Astrocyte of the cerebellum (primary cell): ENCODE measurements at regions not wholly inside any gene's neighbourhood (a gene's known extent, or its start where the extent isn't known, plus 50 kb on each side); places are given as distances from the start of the nearest gene placed in this dataset.
"Not testable (repeated sequence)": the region's sequence is repeated elsewhere in the genome, so short reads cannot be mapped to it uniquely, and the experiment has no call there.

Experiments
- DNase-seq: peaks from one replicate; pipeline ENCODE4 v3.0.0-alpha.2; 2011; ENCODE audit warnings: low read depth
- H3K4me3 ChIP-seq: 2 replicates; pipeline ENCODE4 v1.5.1; 2011; ENCODE audit warnings: mild to moderate bottlenecking, low read depth, low read length, moderate library complexity
- CTCF ChIP-seq: IDR thresholded peaks from 2 replicates; pipeline ENCODE4 v1.5.1; 2012; ENCODE audit warnings: low read length, low read depth, moderate library complexity, mild to moderate bottlenecking; ENCODE audit errors: missing control alignments
- in situ Hi-C: cut with HindIII; loops from 2 replicates; pipeline ENCODE4 v1.10.0; 2017; ENCODE audit warnings: low sequenced_read_pairs

GRCh38 chr12:47410383-47410782 lies 295.4 kb downstream of the RPAP3 start:
- no peak for TF ChIP-seq CTCF
- in situ Hi-C loops, result no loop called here
- DNase-seq, result no peak
- no peak overlapping the region for H3K4me3 ChIP-seq

- no peak overlapping the region for H3K4me3 ChIP-seq
- in situ Hi-C loops, result no loop called here
- no peak for DNase-seq
- TF ChIP-seq CTCF, result no peak
These were observed 296.4 kb downstream of the RPAP3 start for GRCh38 chr12:47409310-47409987.

- in situ Hi-C loops, result no loop called here
- TF ChIP-seq CTCF, result no peak
- no peak for DNase-seq
- no peak overlapping the region for H3K4me3 ChIP-seq
These were observed 297.5 kb downstream of the RPAP3 start for GRCh38 chr12:47408171-47408871.

GRCh38 chr12:47407463-47408129 lies 298.2 kb downstream of the RPAP3 start:
- no peak overlapping the region for H3K4me3 ChIP-seq
- no peak for DNase-seq
- in situ Hi-C loops, result no loop called here
- no peak for TF ChIP-seq CTCF

GRCh38 chr12:47403681-47404080 lies 302.1 kb downstream of the RPAP3 start:
- DNase-seq, result no peak
- in situ Hi-C loops, result no loop called here
- H3K4me3 ChIP-seq, result no peak overlapping the region
- TF ChIP-seq CTCF, result no peak

GRCh38 chr12:47401196-47401595 lies 304.6 kb downstream of the RPAP3 start:
- H3K4me3 ChIP-seq, DNase-seq, in situ Hi-C loops: not testable (repeated sequence)

GRCh38 chr12:47400266-47400665 lies 305.6 kb downstream of the RPAP3 start:
- no peak overlapping the region for H3K4me3 ChIP-seq
- in situ Hi-C loops, result no loop called here
- DNase-seq, result no peak
- TF ChIP-seq CTCF, result no peak
